Parathyroid adenoma (tissue), 2 donors: ENCODE measurements at regions not wholly inside any gene's neighbourhood (a gene's known extent, or its start where the extent isn't known, plus 50 kb on each side); places are given as distances from the start of the nearest gene placed in this dataset.

Experiments used
- H2AFZ ChIP-seq: fragments of 300-600 bp; sonication (generic); one replicate; pipeline ENCODE4 v1.7.0; 2017; ENCODE audit warnings: antibody characterized with exemption, mild to moderate bottlenecking
- H3K27ac ChIP-seq: fragments of 300-600 bp; sonication (generic); one replicate; pipeline ENCODE4 v1.7.0; 2017
- H3K27me3 ChIP-seq: fragments of 300-600 bp; sonication (generic); one replicate; pipeline ENCODE4 v1.7.0; 2017; ENCODE audit warnings: low read length; ENCODE audit not compliant: control insufficient read depth, insufficient read depth
- H3K36me3 ChIP-seq: fragments of 300-600 bp; sonication (generic); one replicate; pipeline ENCODE4 v1.7.0; 2017; ENCODE audit warnings: low read length; ENCODE audit not compliant: control insufficient read depth, insufficient read depth
- H3K4me1 ChIP-seq: fragments of 300-600 bp; sonication (generic); one replicate; pipeline ENCODE4 v1.7.0; 2017; ENCODE audit warnings: control low read depth
- H3K4me2 ChIP-seq: fragments of 300-600 bp; sonication (generic); one replicate; pipeline ENCODE4 v1.7.0; 2017; ENCODE audit warnings: low read length
- H3K4me3 ChIP-seq: fragments of 300-600 bp; sonication (generic); one replicate; pipeline ENCODE4 v1.7.0; 2017; ENCODE audit warnings: low read depth, low read length
- H3K79me2 ChIP-seq: fragments of 300-600 bp; sonication (generic); one replicate; pipeline ENCODE4 v1.7.0; 2017; ENCODE audit warnings: control low read depth
- H3K9ac ChIP-seq: fragments of 300-600 bp; sonication (generic); one replicate; pipeline ENCODE4 v1.7.0; 2017; ENCODE audit warnings: mild to moderate bottlenecking
- H3K9me3 ChIP-seq: fragments of 300-600 bp; sonication (generic); one replicate; pipeline ENCODE4 v1.7.0; 2017; ENCODE audit warnings: low read length; ENCODE audit not compliant: control insufficient read depth
- CTCF ChIP-seq: fragments of 300-600 bp; sonication (generic); IDR thresholded peaks from one replicate; pipeline ENCODE4 v1.7.0; 2017; ENCODE audit warnings: antibody characterized with exemption, mild to moderate bottlenecking
- donor health status: primary hyperparathyroidism.

- Histone ChIP-seq H3K4me3 (no peak overlapping the region), H2AFZ (no peak overlapping the region), H3K27me3 (no peaks in the 10 kb centered on the region), H3K36me3 (no peaks in the 10 kb centered on the region), H3K9me3 (no peaks in the 10 kb centered on the region), H3K79me2 (no peaks in the 10 kb centered on the region), H3K9ac (no peak overlapping the region), H3K4me2 (no peak overlapping the region), H3K27ac (no peak overlapping the region), H3K4me1 (no peaks in the 10 kb centered on the region)
- TF ChIP-seq CTCF = no peak
These were observed 561.9 kb downstream of the GALR1 start for GRCh38 chr18:77811503-77811902.

GRCh38 chr18:77815666-77816338 is 566.2 kb downstream of the GALR1 start:
- Histone ChIP-seq H3K4me1 (no peaks in the 10 kb centered on the region), H3K27ac (no peak overlapping the region), H2AFZ (no peak overlapping the region), H3K4me3 (no peak overlapping the region), H3K4me2 (no peak overlapping the region), H3K79me2 (no peaks in the 10 kb centered on the region), H3K9ac (no peak overlapping the region), H3K27me3 (no peaks in the 10 kb centered on the region), H3K36me3 (no peaks in the 10 kb centered on the region), H3K9me3 (no peaks in the 10 kb centered on the region)
- TF ChIP-seq CTCF = no peak

GRCh38 chr18:77818328-77818727 is 568.7 kb downstream of the GALR1 start:
- H2AFZ ChIP-seq = no peak overlapping the region
- no peak for TF ChIP-seq CTCF

GRCh38 chr18:77820472-77820871 is 570.8 kb downstream of the GALR1 start:
- Histone ChIP-seq H3K27ac (no peak overlapping the region), H3K4me3 (no peak overlapping the region), H3K4me2 (no peak overlapping the region), H3K27me3 (no peaks in the 10 kb centered on the region), H3K36me3 (no peaks in the 10 kb centered on the region), H3K79me2 (no peaks in the 10 kb centered on the region), H3K9me3 (no peaks in the 10 kb centered on the region), H3K4me1 (no peaks in the 10 kb centered on the region), H2AFZ (no peak overlapping the region), H3K9ac (no peak overlapping the region)
- TF ChIP-seq CTCF = no peak

More at GRCh38 chr18:77818328-77818727, 568.7 kb downstream of the GALR1 start:
- H3K27ac ChIP-seq = no peak overlapping the region
- H3K27me3 ChIP-seq = no peaks in the 10 kb centered on the region
- H3K36me3 ChIP-seq = no peaks in the 10 kb centered on the region
- H3K9me3 ChIP-seq = no peaks in the 10 kb centered on the region
- H3K4me2 ChIP-seq = no peak overlapping the region
- H3K9ac ChIP-seq = no peak overlapping the region
- no peaks in the 10 kb centered on the region for H3K79me2 ChIP-seq
- no peaks in the 10 kb centered on the region for H3K4me1 ChIP-seq
- H3K4me3 ChIP-seq = no peak overlapping the region

GRCh38 chr18:77821892-77822291 is 572.2 kb downstream of the GALR1 start:
- H3K27ac ChIP-seq = no peak overlapping the region
- no peak overlapping the region for H3K9ac ChIP-seq
- no peaks in the 10 kb centered on the region for H3K36me3 ChIP-seq
- no peaks in the 10 kb centered on the region for H3K9me3 ChIP-seq
- no peak overlapping the region for H2AFZ ChIP-seq
- no peaks in the 10 kb centered on the region for H3K4me1 ChIP-seq
- H3K4me3 ChIP-seq = no peak overlapping the region
- no peak for TF ChIP-seq CTCF
- no peak overlapping the region for H3K4me2 ChIP-seq
- H3K79me2 ChIP-seq = no peaks in the 10 kb centered on the region
- H3K27me3 ChIP-seq = no peaks in the 10 kb centered on the region
